Right ventricle myocardium inferior (tissue), 1 donor: ENCODE measurements at regions not wholly inside any gene's neighbourhood (a gene's known extent, or its start where the extent isn't known, plus 50 kb on each side); places are given as distances from the start of the nearest gene placed in this dataset.
A peak's percentile ranks its signal among the peaks of the same experiment; 100 is the strongest.

ENCODE experiments used
- ATAC-seq: fragments of 200-7000 bp; cut with Tn5 transposase; one replicate; pipeline ENCODE4 v1.9.1; 2020; ENCODE audit warnings: mild to moderate bottlenecking, moderate library complexity
- DNase-seq: peaks from one replicate; pipeline ENCODE4 v3.0.0; 2021; ENCODE audit errors: missing footprints
- intact Hi-C: fragments of 100-400 bp; cut with DNase I; formaldehyde crosslinking; loops from one replicate; pipeline ENCODE4 v1.11.0; 2022
- donor health status: DM: no; HTN: yes; CAD: no; lungs with severe emphysema.

DNA sequence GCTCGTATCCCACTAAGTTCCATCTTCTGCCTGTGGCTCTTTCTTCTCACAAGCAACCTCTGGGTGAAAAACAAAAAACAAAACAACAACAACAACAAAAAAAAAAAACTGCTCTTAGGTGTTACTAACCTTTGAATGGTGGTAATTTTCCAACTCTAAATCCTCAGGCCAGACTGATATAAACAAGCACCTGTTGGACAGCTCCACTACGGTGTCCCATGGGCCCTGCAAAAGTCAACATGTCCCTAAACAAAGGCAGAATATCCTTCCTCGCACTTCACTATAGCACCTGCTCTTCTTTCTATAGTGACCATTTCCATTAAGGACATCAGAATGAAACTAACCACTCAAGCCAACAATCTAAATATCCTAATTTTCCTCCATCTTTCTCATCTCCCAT lies 54.6 kb upstream of the PARM1 start:
- ATAC-seq = no peak
- DNase-seq = no peak
- intact Hi-C loops = loop anchor here (5.0 to 10.0 kb wide), 3 partner anchors 54 to 616 kb away; partner anchors contain the start of gene PARM1

DNA sequence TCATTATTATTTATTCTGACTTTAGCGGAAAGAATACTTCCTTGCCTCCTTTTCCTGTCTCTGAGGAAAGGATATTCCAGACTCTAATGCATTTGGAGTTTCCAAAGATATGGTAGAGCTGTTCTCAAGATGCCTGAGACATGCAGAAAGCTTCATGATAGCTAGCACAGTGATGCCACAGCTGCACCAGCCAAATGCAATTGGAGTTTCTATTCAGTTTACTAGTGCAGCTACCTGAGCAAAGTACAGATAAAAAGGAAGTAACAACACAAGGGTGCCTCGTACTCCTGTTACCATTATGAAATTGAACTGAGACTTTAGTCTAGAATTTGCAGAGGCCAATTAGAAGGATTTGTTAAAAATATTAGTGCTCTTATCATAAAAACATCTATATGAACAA lies 57.5 kb upstream of the PARM1 start:
- ATAC-seq = no peak
- no peak for DNase-seq
- intact Hi-C loops = loop anchor here (5.0 to 10.0 kb wide), 3 partner anchors 57 to 619 kb away; partner anchors contain the start of gene PARM1

DNA sequence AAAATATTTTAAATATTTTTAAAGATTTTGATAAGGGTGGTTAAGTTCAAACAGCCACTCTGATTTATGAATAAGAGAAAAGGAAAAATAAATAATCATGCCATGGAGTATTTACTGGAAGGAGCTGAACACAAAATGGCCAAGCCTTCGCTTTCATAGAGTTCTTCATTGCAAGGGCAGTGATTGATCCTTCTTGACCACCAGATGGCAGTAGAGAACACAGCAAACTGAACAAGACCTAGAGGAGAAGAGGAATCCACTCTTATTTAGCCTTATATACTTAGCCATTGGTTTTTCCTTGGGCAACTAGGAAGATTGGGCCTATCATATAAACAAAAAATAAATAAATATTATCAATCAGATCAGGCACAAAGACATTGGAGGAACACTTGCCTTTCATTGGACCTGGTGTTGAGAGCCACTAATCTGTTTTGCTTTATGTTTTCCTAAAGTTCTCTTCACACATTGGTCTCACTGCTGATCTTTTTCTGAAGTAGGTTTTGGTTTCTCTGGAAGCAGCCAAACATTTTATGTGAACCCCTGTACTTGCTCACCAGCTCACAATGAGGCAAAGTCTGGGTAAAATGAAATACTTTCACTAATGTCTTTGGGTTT lies 58.1 kb upstream of the PARM1 start:
- intact Hi-C loops = loop anchor here (1.0 to 10.0 kb wide), 4 partner anchors 57 to 620 kb away; partner anchors contain the start of gene PARM1
- DNase-seq (no peak), ATAC-seq (peak; percentile 75)

DNA sequence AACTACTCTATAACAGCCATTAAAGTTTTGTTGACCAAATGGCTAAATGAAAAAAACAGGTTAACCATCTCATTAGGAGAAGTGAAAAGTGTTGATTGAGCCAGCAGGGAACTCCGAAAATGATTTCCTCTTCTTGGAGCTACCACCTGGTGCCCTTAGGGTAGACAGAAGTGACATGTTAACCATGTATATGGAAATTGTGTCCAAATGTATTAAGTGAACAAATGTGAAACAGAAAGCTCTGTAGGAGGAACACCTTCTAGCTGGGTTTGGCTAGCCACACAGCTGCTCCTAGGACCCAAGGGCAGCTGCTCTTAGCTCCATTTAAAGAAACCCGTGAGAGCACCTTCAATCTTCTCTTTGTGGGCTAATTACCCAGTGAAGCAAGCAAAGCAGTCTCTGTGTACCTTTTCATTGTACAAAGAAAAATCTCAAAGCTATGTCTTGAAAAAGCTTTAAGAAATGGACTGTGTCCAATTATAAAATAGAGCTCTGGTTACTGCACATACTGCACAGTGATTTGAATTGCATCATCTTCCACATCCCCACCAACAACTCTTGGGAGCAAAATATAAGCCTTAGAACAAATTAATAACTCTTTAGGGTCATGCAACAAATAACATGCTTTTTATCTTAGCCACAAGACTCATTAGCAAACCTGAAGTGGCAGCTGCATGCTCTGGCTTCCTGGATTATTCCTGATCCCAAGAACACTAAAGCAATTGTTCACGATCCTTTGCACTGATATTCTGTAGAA lies 59.2 kb upstream of the PARM1 start:
- ATAC-seq (no peak), DNase-seq (no peak)
- intact Hi-C loops = loop anchor here (1.0 to 10.0 kb wide), 3 partner anchors 245 to 621 kb away; no protein-coding TSS in a partner anchor

DNA sequence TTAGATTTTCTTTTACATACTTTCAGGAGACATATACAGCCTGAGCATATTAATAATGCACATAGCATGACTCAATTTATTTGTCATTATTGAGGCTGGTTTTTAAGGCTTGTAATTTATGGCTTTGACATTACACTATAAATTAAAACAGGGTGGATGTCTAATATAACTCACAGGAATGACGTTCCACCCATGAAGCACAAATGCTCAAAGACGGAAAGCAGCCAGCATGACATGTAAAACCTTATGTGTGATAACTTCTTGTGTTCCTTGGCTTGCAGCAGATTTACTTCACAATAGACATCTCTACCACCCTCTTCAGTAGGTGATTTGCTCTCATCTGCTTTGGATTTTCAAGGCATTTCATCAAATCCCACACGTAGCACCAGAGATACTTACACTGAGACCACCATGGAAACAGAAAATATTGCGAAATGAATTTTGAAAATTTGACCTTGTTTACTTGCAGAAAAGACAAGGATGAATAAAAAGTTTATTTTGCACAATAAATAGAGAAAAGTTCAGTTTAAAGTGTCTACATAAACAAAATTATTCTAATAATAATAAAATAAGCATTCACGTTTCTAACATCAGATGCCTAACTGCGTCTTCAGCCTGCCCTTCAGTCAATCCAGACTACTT lies 64.7 kb upstream of the BTC start:
- ATAC-seq (no peak), DNase-seq (no peak)
- intact Hi-C loops = no loop called here

DNA sequence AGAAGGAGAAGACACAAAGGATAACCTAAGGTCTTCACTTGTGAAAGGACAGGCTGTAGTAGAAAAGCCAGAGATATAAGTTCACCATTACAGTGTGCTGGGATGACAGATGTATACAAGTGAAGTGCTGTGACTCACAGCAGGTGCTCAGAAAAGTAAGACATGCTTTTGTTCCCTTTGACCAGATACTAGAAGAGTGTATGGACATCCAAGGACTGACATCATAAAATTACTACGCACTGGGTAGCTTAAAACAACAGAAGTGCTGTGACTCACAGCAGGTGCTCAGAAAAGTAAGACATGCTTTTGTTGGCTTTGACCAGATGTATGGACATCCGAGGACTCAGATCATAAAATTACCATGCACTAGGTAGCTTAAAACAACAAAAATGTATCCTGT lies 61.6 kb upstream of the BTC start:
- DNase-seq (no peak), ATAC-seq (no peak)
- intact Hi-C loops = no loop called here

DNA sequence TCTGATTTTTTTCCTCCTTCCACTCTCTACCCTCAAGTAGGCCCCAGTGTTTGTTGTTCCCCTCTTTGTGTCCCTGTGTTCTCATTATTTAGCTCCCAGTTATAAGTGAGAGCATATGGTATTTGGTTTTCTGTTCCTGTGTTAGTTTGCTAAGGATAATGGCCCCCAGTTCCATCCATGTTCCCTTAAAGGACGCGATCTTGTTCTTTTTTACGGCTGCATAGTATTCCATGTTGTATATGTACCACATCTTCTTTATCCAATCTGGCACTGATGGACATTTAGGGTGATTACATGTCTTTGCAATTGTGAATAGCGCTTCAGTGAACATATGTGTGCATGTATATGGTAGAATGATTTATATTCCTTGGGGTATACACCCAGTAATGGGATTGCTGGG lies 54.5 kb upstream of the BTC start:
- intact Hi-C loops = no loop called here
- no peak for DNase-seq
- ATAC-seq = no peak

DNA sequence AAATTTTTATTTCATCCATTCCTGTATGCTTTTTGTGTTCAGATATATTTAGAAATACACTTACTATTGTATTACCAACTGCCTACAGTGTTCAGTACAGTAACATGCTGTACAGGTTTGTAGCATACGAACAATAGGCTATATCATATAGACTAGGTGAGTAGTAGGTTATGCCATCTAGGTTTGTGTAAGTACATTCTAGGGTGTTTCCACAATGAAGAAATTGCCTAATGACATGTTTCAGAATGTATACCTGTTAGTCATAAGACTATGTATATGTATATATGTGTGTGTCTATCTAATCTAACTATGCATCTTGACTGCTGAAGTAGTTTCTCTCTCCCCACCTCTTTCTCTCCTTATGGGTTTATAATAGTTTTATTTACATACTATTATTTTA lies 51.5 kb upstream of the BTC start:
- DNase-seq (no peak), ATAC-seq (no peak)
- intact Hi-C loops = no loop called here
